ENCODE measurements at regions not wholly inside any gene's neighbourhood (a gene's known extent, or its start where the extent isn't known, plus 50 kb on each side); places are given as distances from the start of the nearest gene placed in this dataset.
A peak's percentile ranks its signal among the peaks of the same experiment; 100 is the strongest.
"Not testable (repeated sequence)": the region's sequence is repeated elsewhere in the genome, so short reads cannot be mapped to it uniquely, and the experiment has no call there.

- no peak for DNase-seq
Observed at GRCh38 chr9:81814794-81815464, 113.3 kb upstream of the SPATA31D4 start.

GRCh38 chr9:81815781-81816180 is 112.4 kb upstream of the SPATA31D4 start:
- no peak for DNase-seq

DNA sequence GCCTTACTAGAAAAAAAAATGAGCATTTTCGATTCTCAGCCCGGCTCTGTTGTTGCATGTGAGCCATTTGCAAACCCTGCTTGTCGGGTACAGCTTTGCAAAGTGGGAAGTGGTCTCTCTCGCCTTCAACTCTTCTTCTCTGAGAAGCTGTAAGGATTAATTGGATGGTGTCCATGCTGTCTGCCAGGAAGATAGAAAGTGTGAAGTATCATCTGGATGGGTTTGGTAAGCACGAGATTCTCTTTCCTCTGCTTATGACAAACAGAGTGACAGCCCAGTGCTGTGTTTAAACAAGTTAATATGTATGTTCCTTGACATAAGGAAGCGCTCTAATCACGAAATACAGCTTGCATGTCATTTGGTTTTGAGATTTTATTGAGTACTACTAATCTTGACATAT is 109.1 kb upstream of the SPATA31D4 start:
- no peak for DNase-seq

DNA sequence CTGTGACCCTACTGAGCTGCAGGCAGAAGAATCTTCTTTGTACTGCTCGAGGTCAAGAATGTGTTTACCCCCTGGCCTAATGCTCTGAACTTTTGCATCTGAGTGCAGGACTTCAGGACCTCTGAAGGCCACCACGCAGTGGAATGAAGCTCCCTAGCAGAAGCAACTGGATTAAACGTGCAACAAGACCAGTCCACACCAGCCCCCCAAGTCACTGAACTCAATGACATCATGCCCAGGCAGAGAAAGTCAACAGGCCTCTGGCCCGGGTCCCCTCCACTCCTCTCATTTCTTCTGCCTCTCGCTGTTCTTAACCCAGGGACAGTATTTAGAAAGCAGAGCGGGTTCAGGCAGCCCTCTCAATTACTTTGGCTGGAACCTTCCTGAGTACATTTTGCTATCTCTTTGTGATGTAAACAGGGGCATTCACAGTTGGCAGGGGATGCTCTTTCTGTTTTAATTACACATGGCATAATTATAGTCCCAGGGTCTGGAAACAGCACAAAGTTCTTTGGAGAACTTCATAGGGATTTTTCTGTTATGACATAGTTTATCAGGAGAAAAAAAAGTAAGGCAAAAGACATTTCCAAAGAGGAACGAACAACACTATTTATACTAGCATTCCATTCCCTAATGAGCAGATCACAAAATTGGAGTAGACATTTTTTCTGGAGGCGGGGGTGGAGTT is 108.2 kb upstream of the SPATA31D4 start:
- DNase-seq, result no peak

- no peak for DNase-seq
Observed at GRCh38 chr9:81822301-81822865, 105.8 kb upstream of the SPATA31D4 start.

GRCh38 chr9:81822967-81823366 is 105.3 kb upstream of the SPATA31D4 start:
- DNase-seq, result no peak

GRCh38 chr9:81823672-81824554 is 104.3 kb upstream of the SPATA31D4 start:
- no peak for DNase-seq

DNA sequence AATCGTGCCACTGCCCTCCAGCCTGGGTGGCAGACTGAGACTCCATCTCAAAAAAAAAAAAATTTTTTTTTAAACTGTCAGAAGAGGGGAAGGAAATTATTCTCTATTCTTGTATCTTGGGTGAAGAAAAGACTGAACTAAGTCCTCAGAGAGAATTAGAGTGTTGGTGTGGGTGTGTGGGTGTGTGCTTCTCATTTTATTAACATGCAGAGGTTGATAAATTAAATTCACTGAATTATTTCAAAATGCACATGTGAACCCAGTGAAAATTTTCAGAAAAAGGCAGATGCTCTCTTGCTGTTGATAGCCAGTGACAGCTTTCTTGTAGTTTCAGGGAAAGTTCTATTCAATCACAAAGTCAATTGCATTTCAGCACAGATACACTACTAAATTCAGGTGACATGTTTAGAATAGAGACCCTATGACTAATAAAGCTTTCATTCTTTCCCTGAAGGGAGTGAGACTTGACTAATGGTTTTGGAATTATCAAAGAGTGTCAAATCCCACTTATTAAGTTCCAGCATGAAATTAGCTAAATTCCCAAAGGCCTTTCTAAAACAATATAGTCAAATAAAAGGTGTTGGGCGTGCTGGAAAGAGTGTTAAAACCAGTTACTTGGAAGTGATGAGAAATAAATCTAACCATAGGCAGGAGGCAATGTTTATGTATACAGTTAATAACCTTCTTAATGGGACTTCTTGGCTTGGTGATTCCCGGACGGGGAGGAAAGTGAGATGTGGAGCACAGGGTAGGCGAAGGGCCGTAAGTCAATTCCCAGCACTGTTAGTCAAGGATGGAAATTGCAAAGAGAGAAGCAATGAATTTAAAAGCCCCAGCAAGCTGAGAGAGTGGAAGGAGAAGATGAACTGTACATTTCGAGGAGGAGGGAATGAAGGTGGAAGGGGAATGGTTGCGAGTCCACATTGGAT is 103.2 kb upstream of the SPATA31D4 start:
- DNase-seq, result no peak

DNA sequence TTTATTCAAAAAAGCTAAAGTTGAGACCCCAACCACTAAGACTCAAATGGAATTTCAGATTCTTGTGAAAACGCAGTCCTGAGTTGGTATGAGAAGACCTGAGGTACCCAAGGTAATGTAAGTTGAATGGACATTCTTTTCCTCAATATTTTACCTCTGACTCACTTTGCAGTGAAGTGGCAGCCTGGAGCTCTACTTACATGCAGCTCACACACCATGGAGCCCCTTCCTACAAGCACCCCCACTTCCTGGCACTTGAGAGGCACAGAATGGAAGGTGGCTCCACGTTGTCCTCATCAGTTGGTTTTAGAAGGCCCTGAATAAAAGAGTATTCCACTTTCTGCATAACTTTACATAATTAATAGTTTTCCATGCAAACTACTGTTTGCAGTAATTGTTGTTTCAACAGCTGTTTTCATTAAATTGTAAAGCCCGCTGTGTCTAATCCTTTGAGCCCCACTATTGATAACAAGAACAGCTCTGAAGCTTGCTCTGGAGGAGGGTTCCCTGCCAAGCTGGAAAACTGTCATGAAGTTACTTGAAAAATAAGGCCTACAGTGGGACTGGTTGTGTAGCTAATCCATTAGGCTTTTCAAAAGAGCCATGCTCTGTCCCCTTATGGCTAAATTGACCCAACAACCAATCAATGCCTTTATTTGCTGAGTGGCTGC is 102.2 kb upstream of the SPATA31D4 start:
- no peak for DNase-seq

DNA sequence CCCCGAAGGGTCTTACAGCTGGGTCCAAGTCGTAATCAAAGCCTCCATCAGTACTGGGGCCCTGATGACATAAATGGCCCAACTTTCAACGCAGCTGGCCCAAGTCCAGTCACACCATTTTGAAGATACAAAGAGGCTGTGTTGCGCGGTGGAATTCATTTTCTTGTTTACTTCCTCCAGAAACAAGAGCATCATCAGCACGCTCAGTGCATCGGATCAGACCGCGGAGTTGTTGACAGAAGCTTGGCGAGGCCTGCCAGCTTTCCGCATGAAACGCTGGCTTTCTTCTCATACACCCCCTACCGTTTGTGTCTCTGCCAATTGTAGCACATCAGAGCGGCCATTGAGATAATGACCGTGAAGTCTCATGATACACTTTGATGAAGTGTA is 101.7 kb upstream of the SPATA31D4 start:
- peak; percentile 41 for DNase-seq

GRCh38 chr9:81827616-81828296 is 100.5 kb upstream of the SPATA31D4 start:
- DNase-seq, result no peak

- DNase-seq, result no peak
Observed at GRCh38 chr9:81829195-81829882, 98.9 kb upstream of the SPATA31D4 start.

DNA sequence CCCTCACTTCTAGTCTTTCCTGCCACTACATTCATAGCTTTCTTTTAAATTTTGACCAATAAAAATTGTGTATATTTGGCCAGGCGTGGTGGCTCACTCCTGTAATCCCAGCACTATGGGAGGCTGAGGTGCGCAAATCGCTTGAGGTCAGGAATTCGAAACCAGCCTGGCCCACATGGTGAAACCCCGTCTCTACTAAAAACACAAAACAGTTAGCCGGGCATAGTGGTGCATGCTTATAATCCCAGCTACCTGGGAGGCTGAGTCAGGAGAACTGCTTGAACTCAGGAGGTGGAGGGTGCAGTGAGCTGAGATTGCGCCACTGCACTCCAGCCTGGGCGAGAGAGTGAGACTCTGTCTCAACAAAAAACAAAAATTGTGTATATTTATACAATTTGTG is 97.8 kb upstream of the SPATA31D4 start:
- DNase-seq, result not testable (repeated sequence)

DNA sequence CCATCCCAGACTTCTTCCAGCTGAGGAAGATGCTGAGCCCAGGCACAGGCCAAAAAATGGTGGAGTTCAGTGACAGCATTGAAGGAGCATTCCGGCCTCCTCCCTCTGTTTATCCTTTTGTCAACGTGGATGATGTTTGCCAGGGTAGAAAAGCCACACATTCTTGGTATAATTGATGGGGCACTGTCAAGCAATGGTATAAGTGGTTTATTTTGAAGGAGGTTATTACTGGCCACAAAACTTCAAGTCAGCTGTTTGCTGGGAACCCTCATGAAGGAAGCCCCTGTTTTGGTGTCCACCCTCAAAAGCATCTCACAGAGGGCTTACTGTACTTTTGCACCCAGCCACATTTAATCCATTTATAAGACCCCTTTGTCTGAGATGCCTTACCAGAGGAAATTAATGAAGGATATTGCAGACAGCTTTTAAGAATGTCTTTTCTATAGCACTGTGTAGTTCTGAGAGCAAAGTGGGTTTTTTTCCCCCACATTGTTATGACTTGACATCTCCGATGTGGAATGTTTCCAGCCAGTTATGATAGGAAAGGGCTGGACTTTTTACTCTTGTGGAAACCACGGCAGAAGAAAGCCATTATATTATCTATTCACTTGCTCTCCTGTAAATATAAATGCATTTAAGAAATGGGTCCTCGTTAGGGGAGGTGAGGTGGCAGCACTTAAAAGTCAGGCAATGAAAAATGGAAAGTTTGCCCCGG is 95.5 kb upstream of the SPATA31D4 start:
- DNase-seq, result no peak

DNA sequence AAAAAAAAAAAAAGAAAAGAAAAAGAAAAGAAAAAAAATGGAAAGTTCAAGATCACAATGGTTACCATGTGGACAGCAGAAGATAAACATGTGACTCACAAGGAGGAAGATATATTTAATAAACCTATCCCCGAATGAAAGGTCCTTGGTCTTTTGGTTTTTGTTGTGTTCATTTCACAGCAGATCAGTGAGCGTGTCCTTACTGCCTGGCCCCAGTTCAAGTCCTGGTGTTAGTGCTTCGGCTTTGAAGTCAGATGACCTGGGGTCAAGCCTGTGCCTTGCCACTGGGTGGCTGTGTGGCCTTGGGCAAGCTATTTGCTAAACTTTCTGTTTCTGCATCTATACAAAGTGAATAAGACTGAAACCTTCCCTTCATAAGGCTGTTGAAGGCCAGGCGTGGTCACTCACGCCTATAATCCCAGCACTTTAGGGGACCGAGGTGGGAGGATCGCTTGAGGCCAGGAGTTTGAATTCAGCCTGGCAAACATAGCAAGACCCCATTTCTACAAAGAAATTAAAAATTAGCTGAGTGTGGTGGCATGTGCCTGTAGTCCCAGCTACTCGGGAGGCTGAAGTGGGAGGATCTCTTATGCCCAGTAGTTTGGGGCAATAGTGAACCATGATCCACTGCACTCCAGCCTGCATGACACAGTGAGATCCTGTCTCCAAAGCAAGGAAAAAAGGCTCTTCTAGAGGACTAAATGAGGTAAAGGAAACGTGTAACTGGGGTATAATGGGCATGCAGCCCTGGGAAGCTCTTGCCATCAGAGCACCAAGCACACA is 94.5 kb upstream of the SPATA31D4 start:
- DNase-seq, result no peak

GRCh38 chr9:81841333-81841732 is 86.9 kb upstream of the SPATA31D4 start:
- DNase-seq, result no peak

DNA sequence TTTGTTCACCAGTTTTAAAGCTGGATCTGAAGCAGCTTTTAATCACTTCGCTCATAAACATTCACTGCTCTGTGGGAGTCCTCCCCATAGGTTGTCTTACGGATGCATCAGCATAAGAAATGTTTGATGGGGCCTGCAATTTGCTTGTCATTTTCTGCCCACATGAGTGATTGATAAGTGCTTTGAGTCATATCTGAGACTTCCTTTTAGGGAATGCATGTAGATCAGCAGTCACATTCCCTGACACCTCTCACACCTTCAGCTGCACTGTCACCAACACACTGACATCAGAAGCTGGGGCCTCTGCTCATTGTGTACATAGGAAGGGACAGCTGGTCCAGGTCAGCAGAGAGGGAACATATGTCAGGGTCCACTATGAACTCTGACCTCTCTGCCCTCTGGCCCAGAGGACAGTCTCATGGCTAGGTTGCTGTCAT is 84.1 kb upstream of the SPATA31D4 start:
- DNase-seq, result no peak

- no peak for DNase-seq
Observed at GRCh38 chr9:81847181-81847915, 80.9 kb upstream of the SPATA31D4 start.
